ENCODE measurements at regions not wholly inside any gene's neighbourhood (a gene's known extent, or its start where the extent isn't known, plus 50 kb on each side); places are given as distances from the start of the nearest gene placed in this dataset.

DNA sequence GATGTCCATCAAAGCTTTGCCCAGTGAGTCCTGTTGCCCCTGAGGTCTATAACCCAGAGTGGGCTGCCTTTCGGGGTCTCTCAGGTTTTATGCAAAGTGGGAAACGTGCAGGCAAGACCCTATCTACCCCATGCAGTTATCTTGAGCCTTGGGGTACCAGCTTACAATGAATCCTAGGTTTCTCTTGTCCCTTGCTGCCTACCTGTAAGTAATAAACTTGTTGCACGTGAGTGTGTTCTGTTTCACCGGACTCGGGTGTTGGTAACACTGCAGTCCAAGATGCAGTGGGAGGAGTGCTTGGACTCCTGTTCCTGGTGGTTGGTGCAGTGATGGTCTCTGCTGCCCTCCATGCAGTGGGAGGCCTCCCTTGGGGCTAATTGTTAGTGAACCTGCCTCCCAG, 85.6 kb upstream of the ALDH1B1 start:
- no peaks in the 10 kb centered on the region for H3K9me3 ChIP-seq (ENCODE audit: insufficient read depth, low read depth)
- TF ChIP-seq EZH2 (IDR thresholded peaks at IDR 0.05; ENCODE audit: low read depth), result no peak
- TF ChIP-seq, protein P1, sequence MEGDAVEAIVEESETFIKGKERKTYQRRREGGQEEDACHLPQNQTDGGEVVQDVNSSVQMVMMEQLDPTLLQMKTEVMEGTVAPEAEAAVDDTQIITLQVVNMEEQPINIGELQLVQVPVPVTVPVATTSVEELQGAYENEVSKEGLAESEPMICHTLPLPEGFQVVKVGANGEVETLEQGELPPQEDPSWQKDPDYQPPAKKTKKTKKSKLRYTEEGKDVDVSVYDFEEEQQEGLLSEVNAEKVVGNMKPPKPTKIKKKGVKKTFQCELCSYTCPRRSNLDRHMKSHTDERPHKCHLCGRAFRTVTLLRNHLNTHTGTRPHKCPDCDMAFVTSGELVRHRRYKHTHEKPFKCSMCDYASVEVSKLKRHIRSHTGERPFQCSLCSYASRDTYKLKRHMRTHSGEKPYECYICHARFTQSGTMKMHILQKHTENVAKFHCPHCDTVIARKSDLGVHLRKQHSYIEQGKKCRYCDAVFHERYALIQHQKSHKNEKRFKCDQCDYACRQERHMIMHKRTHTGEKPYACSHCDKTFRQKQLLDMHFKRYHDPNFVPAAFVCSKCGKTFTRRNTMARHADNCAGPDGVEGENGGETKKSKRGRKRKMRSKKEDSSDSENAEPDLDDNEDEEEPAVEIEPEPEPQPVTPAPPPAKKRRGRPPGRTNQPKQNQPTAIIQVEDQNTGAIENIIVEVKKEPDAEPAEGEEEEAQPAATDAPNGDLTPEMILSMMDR (conservative IDR thresholded peaks at IDR 0.05), result no peak
- ChIA-PET CTCF (no interaction called here), POLR2A (ENCODE audit: unreplicated experiment) (no interaction called here)
- no peak for DNase-seq
- no peaks in the 10 kb centered on the region for H3K36me3 ChIP-seq (ENCODE audit: low read depth)
- no peak overlapping the region for H3K4me2 ChIP-seq
- BruUV-seq (replicated peaks), result no TSS peak
- H4K20me1 ChIP-seq (ENCODE audit: insufficient read depth), result no peaks in the 10 kb centered on the region
- H3K4me3 ChIP-seq, result no peak overlapping the region
- no peak overlapping the region for H3K27ac ChIP-seq
- H3K27me3 ChIP-seq (ENCODE audit: insufficient read depth, low read depth), result no peaks in the 10 kb centered on the region
- no peak overlapping the region for H2AFZ ChIP-seq
- H3K79me2 ChIP-seq (ENCODE audit: low read depth), result no peaks in the 10 kb centered on the region
- H3F3A ChIP-seq (ENCODE audit: insufficient read depth, low read depth), result no peaks in the 10 kb centered on the region
- no peaks in the 10 kb centered on the region for H3K4me1 ChIP-seq (replicated peaks; ENCODE audit: insufficient read depth)
- no peaks in the 10 kb centered on the region for H3K9me2 ChIP-seq (ENCODE audit: insufficient read depth)
- intact Hi-C loops (cut with micrococcal nuclease; ENCODE audit: unreplicated experiment), result no loop called here

DNA sequence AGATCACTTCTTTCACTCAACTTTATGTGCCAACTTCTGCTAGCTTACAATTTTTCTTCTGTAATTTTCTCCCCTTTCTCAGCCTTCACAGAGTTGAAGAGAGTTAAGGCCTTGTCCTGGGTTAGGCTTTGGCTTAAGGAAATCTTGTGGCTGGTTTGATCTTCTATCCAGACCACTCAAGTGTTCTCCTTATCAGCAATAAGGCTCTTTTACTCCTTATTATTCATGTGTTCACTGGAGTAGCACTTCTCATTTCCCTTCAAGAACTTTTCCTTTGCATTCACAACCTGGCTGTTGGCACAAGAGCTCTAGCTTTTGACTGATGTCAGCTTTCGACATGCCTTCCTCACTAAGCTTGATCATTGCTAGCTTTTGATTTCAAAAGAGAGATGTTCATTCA, 86.9 kb upstream of the ALDH1B1 start:
- Histone ChIP-seq H2AFZ (no peak overlapping the region), H3K4me2 (no peak overlapping the region), H3K9me3 (ENCODE audit: insufficient read depth, low read depth) (no peaks in the 10 kb centered on the region), H3K9me2 (ENCODE audit: insufficient read depth) (no peaks in the 10 kb centered on the region), H3K4me1 (replicated peaks; ENCODE audit: insufficient read depth) (no peaks in the 10 kb centered on the region), H3K4me3 (no peak overlapping the region), H3F3A (ENCODE audit: insufficient read depth, low read depth) (no peaks in the 10 kb centered on the region), H3K27ac (no peak overlapping the region), H3K79me2 (ENCODE audit: low read depth) (no peaks in the 10 kb centered on the region), H3K36me3 (ENCODE audit: low read depth) (no peaks in the 10 kb centered on the region), H3K27me3 (ENCODE audit: insufficient read depth, low read depth) (no peaks in the 10 kb centered on the region), H4K20me1 (ENCODE audit: insufficient read depth) (no peaks in the 10 kb centered on the region)
- TF ChIP-seq EZH2 (IDR thresholded peaks at IDR 0.05; ENCODE audit: low read depth), result no peak
- TF ChIP-seq, protein P1 (conservative IDR thresholded peaks at IDR 0.05), result no peak
- intact Hi-C loops (cut with micrococcal nuclease; ENCODE audit: unreplicated experiment), result no loop called here
- ChIA-PET CTCF (no interaction called here), POLR2A (ENCODE audit: unreplicated experiment) (no interaction called here)
- DNase-seq, result no peak
- BruUV-seq (replicated peaks), result no TSS peak

DNA sequence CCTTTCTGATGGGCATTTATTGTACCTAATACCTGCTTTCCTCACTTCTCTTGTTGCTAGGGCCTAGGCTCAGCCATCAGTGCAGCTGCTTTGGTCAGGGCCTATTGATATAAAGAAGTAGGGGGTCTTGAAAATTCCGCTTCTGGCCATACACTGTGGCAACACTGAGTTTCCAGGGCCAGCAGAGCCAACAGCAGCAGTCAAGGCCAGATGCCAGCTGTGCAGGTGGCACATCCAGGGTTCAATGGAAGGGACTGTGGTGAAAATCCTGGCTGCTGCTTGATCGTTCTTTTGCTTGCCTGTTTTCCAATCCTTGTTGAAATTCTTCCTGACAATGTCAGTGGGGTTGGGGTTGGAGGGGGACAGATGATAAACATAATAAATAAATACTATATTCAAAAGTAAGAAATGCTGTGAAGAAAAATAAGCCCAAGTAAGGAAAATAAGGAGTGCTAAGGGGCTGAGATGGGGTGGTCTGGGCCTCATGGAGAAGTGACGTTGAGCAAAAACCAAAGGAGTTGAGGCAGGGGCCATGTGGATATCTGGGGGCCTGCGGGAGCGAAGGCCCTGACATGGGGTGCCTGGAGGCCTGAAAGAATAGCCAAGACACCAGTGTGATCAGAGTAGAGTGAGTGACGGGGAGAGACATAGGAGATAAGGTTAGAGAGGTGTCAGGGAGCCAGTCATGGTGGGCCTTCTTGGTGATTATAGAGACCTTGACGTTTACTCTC, 91.0 kb upstream of the ALDH1B1 start:
- no peak overlapping the region for H3K4me3 ChIP-seq
- H3K4me2 ChIP-seq, result no peak overlapping the region
- H3K36me3 ChIP-seq (ENCODE audit: low read depth), result no peaks in the 10 kb centered on the region
- no peaks in the 10 kb centered on the region for H3K27me3 ChIP-seq (ENCODE audit: insufficient read depth, low read depth)
- no TSS peak for BruUV-seq (replicated peaks)
- no peaks in the 10 kb centered on the region for H3K79me2 ChIP-seq (ENCODE audit: low read depth)
- H2AFZ ChIP-seq, result no peak overlapping the region
- no peak for DNase-seq
- ChIA-PET POLR2A (ENCODE audit: unreplicated experiment) (no interaction called here), CTCF (interaction anchor here (0.6 kb wide), 1 partner anchor 146 kb away, joined by 15 read pairs; no protein-coding TSS in a partner anchor)
- no peaks in the 10 kb centered on the region for H3K9me2 ChIP-seq (ENCODE audit: insufficient read depth)
- no peaks in the 10 kb centered on the region for H3K9me3 ChIP-seq (ENCODE audit: insufficient read depth, low read depth)
- intact Hi-C loops (cut with micrococcal nuclease; ENCODE audit: unreplicated experiment), result no loop called here
- H3K4me1 ChIP-seq (replicated peaks; ENCODE audit: insufficient read depth), result no peaks in the 10 kb centered on the region
- TF ChIP-seq, protein P1 (conservative IDR thresholded peaks at IDR 0.05), result no peak
- H3K27ac ChIP-seq, result no peak overlapping the region
- no peaks in the 10 kb centered on the region for H3F3A ChIP-seq (ENCODE audit: insufficient read depth, low read depth)
- H4K20me1 ChIP-seq (ENCODE audit: insufficient read depth), result no peaks in the 10 kb centered on the region
